HCT116 (cell line): ENCODE measurements at regions not wholly inside any gene's neighbourhood (a gene's known extent, or its start where the extent isn't known, plus 50 kb on each side); places are given as distances from the start of the nearest gene placed in this dataset.

Experiments used
- ATAC-seq: fragments of 200-7000 bp; cut with Tn5 transposase; 2 replicates; pipeline ENCODE4 v1.9.1; 2020; ENCODE audit warnings: mild to moderate bottlenecking, moderate library complexity
- BruUV-seq: library from RNA; stranded (reverse); fragments of 400-500 nt; replicated peaks from 2 replicates; lab custom pipeline; 2021; lab: Mats Ljungman, UMichigan
- CTCF ChIA-PET: fragments of 300-600 bp; sonication (Branson Sonifier 250); formaldehyde crosslinking; loops from one replicate; lab custom pipeline; 2021; ENCODE audit warnings: antibody characterized with exemption; lab: Charles Lee
- POLR2A ChIA-PET: fragments of 300-600, 350-600 bp; sonication (Branson Sonifier 250); formaldehyde crosslinking; loops from one replicate; lab custom pipeline; 2021; ENCODE audit warnings: antibody characterized with exemption; lab: Charles Lee
- RAD21 ChIA-PET, 2 experiments: fragments of 300-600 bp; sonication (Branson Sonifier 250); formaldehyde crosslinking; loops; one replicate each; lab custom pipeline; 2023; ENCODE audit warnings: low total read pairs in 2 of 2; ENCODE audit not compliant: uncharacterized antibody in 2 of 2, unreplicated experiment in 2 of 2, low non-redundant PET in 1 of 2; lab: Charles Lee
- DNase-seq: peaks from one replicate; pipeline ENCODE4 v3.0.0-alpha.2; 2010; ENCODE audit warnings: low read depth, low spot score
- H2AFZ ChIP-seq: fragments of 200-600 bp; shearing (Covaris generic), sonication (generic); 2 replicates; pipeline ENCODE4 v1.6.1; 2017; ENCODE audit warnings: low read depth, mixed run types, mixed read lengths, antibody characterized with exemption, low read length; ENCODE audit not compliant: poor library complexity, severe bottlenecking
- H3K27ac ChIP-seq: 2 replicates; pipeline ENCODE4 v1.5.1; 2012; ENCODE audit warnings: low read depth, low read length
- H3K27me3 ChIP-seq: fragments of 200-600 bp; sonication (generic); 2 replicates; pipeline ENCODE4 v1.6.1; 2016; ENCODE audit warnings: mixed run types, low read length, mixed read lengths; ENCODE audit not compliant: insufficient read depth
- H3K36me3 ChIP-seq, 2 experiments: fragments of 200-500 bp in 1 of 2; fragments of 200-600 bp in 1 of 2; sonication (Bioruptor generic) in 1 of 2; sonication (generic) in 1 of 2; 2 replicates each; pipeline versions ENCODE4 v1.5.1 to v1.6.1; 2014 to 2016; ENCODE audit warnings: low read length in 2 of 2, inconsistent platforms in 1 of 2, mixed read lengths in 1 of 2, mixed run types in 1 of 2; ENCODE audit not compliant: insufficient read depth in 2 of 2, control insufficient read depth in 1 of 2
- H3K4me1 ChIP-seq, 2 experiments: fragments of 200-600 bp in 1 of 2; sonication (generic) in 1 of 2; 2 replicates each; pipeline versions ENCODE4 v1.5.1 to v1.6.1; 2012 to 2017; ENCODE audit warnings: low read length in 2 of 2, inconsistent platforms in 1 of 2, mild to moderate bottlenecking in 1 of 2, mixed read lengths in 1 of 2, mixed run types in 1 of 2, moderate library complexity in 1 of 2; ENCODE audit not compliant: insufficient read depth in 2 of 2, control insufficient read depth in 1 of 2
- H3K4me2 ChIP-seq: fragments of 200-600 bp; sonication (generic); 2 replicates; pipeline ENCODE4 v1.6.1; 2017; ENCODE audit warnings: mixed run types, low read length, mixed read lengths
- H3K4me3 ChIP-seq, 2 experiments: fragments of 200-600 bp in 1 of 2; sonication (generic) in 1 of 2; replicated peaks in 1 of 2; 2 replicates each; pipeline ENCODE4 v1.5.1; 2011 to 2016; ENCODE audit warnings: low read length in 2 of 2, control low read depth in 1 of 2, low read depth in 1 of 2, mild to moderate bottlenecking in 1 of 2, mixed read lengths in 1 of 2, mixed run types in 1 of 2
- H3K79me2 ChIP-seq: fragments of 200-600 bp; sonication (generic); 2 replicates; pipeline ENCODE4 v1.6.1; 2017; ENCODE audit warnings: mild to moderate bottlenecking, mixed run types, low read length, moderate library complexity, mixed read lengths; ENCODE audit not compliant: insufficient read depth
- H3K9ac ChIP-seq: fragments of 200-600 bp; sonication (generic); 2 replicates; pipeline ENCODE4 v1.6.1; 2016; ENCODE audit warnings: low read length, mixed read lengths
- H3K9me2 ChIP-seq: fragments of 200-600 bp; sonication (generic), shearing (Covaris generic); 2 replicates; pipeline ENCODE4 v1.6.1; 2017; ENCODE audit warnings: mixed run types, mild to moderate bottlenecking, moderate library complexity; ENCODE audit not compliant: insufficient read depth
- H3K9me3 ChIP-seq, 2 experiments: fragments of 200-500 bp in 1 of 2; fragments of 200-600 bp in 1 of 2; sonication (Bioruptor generic) in 1 of 2; sonication (generic) in 1 of 2; 2 replicates each; pipeline ENCODE4 v1.6.1; 2014 to 2017; ENCODE audit warnings: low read length in 2 of 2, mixed read lengths in 2 of 2, inconsistent platforms in 1 of 2, low read depth in 1 of 2, mild to moderate bottlenecking in 1 of 2, mixed run types in 1 of 2, moderate library complexity in 1 of 2; ENCODE audit not compliant: control insufficient read depth in 1 of 2, insufficient read depth in 1 of 2
- H4K20me1 ChIP-seq: fragments of 200-600 bp; sonication (generic), shearing (Covaris generic); 2 replicates; pipeline ENCODE4 v1.6.1; 2017; ENCODE audit warnings: mixed run types, mild to moderate bottlenecking, moderate library complexity; ENCODE audit not compliant: insufficient read depth
- CEBPB ChIP-seq: IDR thresholded peaks from 2 replicates; pipeline ENCODE4 v1.6.1; 2012; ENCODE audit warnings: low read depth
- EGR1 ChIP-seq: IDR thresholded peaks from 2 replicates; pipeline ENCODE4 v1.6.1; 2012; ENCODE audit warnings: low read depth
- ELF1 ChIP-seq: IDR thresholded peaks from 2 replicates; pipeline ENCODE4 v1.6.1; 2012; ENCODE audit warnings: low read depth, borderline replicate concordance
- EZH2phosphoT487 ChIP-seq: fragments of 200-600 bp; IDR thresholded peaks from 2 replicates; pipeline ENCODE4 v1.6.1; 2018; ENCODE audit warnings: antibody characterized with exemption, borderline replicate concordance
- FOSL1 ChIP-seq: IDR thresholded peaks from 2 replicates; pipeline ENCODE4 v1.6.1; 2012; ENCODE audit warnings: low read depth
- JUND ChIP-seq: IDR thresholded peaks from 2 replicates; pipeline ENCODE4 v1.6.1; 2012
- POLR2AphosphoS5 ChIP-seq: IDR thresholded peaks from 2 replicates; pipeline ENCODE4 v1.6.1; 2011; ENCODE audit warnings: mild to moderate bottlenecking, low read depth, low read length, moderate library complexity
- SIN3A ChIP-seq: IDR thresholded peaks from 2 replicates; pipeline ENCODE4 v1.6.1; 2012; ENCODE audit warnings: low read depth
- SP1 ChIP-seq: IDR thresholded peaks from 2 replicates; pipeline ENCODE4 v1.6.1; 2012; ENCODE audit warnings: low read depth
- SRF ChIP-seq: IDR thresholded peaks from 2 replicates; pipeline ENCODE4 v1.6.1; 2012; ENCODE audit warnings: low read depth
- TCF7L2 ChIP-seq: IDR thresholded peaks from 2 replicates; pipeline ENCODE4 v1.7.0; 2011; ENCODE audit warnings: borderline replicate concordance, inconsistent platforms; ENCODE audit not compliant: insufficient read depth, insufficient read length; ENCODE audit errors: extremely low read depth
- YY1 ChIP-seq: IDR thresholded peaks from 2 replicates; pipeline ENCODE4 v1.6.1; 2011; ENCODE audit warnings: low read length, low read depth, moderate library complexity, mild to moderate bottlenecking; ENCODE audit not compliant: insufficient replicate concordance; ENCODE audit errors: extremely low read depth
- ZFX ChIP-seq: fragments of 450-650 bp; IDR thresholded peaks from 2 replicates; pipeline ENCODE4 v1.6.1; 2017
- ZNF274 ChIP-seq: fragments of 200-500 bp; sonication (Bioruptor generic); IDR thresholded peaks from 2 replicates; pipeline ENCODE4 v1.6.1; 2014; ENCODE audit warnings: mild to moderate bottlenecking, low read depth, low read length, inconsistent platforms
- intact Hi-C: fragments of 100-400 bp; cut with micrococcal nuclease; formaldehyde crosslinking; loops from 2 replicates; pipeline ENCODE4 v1.10.0; 2022
- TF ChIP-seq, protein P1 (sequence below): IDR thresholded peaks from 2 replicates; pipeline ENCODE4 v1.6.1; 2012; ENCODE audit warnings: low read depth
- TF ChIP-seq, protein P2 (sequence below): IDR thresholded peaks from 2 replicates; pipeline ENCODE4 v1.6.1; 2012
- TF ChIP-seq, protein P3 (sequence below), 3 experiments: fragments of 200-600 bp in 1 of 3; sonication (generic) in 1 of 3; IDR thresholded peaks in 2 of 3; conservative IDR thresholded peaks in 1 of 3; 2 replicates each; pipeline ENCODE4 v1.5.1; 2012 to 2017; ENCODE audit warnings: low read depth in 2 of 3, low read length in 2 of 3, antibody characterized with exemption in 1 of 3, borderline replicate concordance in 1 of 3, control low read depth in 1 of 3, mild to moderate bottlenecking in 1 of 3, mixed read lengths in 1 of 3, mixed run types in 1 of 3, moderate library complexity in 1 of 3; ENCODE audit not compliant: insufficient read depth in 1 of 3
- TF ChIP-seq, protein P4 (sequence below): IDR thresholded peaks from 2 replicates; pipeline ENCODE4 v1.6.1; 2012
- TF ChIP-seq, protein P5 (sequence below): IDR thresholded peaks from 2 replicates; pipeline ENCODE4 v1.6.1; 2011; ENCODE audit warnings: mild to moderate bottlenecking, low read length, moderate library complexity; ENCODE audit not compliant: insufficient replicate concordance; ENCODE audit errors: extremely low read depth

DNA sequence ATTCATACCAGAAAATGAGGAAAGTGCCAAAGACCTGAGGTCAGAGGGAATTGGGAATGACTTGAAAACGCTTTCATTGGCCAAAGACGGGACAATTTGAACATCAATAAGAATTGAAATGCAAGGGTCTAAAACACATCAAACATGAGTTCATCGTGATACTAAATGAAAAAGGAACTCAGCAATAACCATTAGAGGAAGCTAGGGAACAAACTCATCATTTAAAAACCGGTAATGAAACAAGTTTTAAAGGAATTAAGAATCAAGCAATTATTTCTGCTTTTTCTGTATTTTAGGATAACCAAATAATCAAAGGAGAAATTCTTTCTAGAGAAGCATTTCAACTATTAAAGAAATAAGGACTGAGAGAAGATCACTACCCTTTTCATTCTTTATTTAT lies 303.1 kb downstream of the ARHGAP12 start:
- Histone ChIP-seq H3K9me2 (no peaks in the 10 kb centered on the region), H3K27me3 (no peaks in the 10 kb centered on the region), H3K4me3 (no peak overlapping the region), H3K36me3 (no peaks in the 10 kb centered on the region)
- POLR2A ChIA-PET, result no interaction called here
- BruUV-seq, result no TSS peak
- TF ChIP-seq ELF1, result no peak
- TF ChIP-seq SIN3A, result no peak
- TF ChIP-seq, protein P1, sequence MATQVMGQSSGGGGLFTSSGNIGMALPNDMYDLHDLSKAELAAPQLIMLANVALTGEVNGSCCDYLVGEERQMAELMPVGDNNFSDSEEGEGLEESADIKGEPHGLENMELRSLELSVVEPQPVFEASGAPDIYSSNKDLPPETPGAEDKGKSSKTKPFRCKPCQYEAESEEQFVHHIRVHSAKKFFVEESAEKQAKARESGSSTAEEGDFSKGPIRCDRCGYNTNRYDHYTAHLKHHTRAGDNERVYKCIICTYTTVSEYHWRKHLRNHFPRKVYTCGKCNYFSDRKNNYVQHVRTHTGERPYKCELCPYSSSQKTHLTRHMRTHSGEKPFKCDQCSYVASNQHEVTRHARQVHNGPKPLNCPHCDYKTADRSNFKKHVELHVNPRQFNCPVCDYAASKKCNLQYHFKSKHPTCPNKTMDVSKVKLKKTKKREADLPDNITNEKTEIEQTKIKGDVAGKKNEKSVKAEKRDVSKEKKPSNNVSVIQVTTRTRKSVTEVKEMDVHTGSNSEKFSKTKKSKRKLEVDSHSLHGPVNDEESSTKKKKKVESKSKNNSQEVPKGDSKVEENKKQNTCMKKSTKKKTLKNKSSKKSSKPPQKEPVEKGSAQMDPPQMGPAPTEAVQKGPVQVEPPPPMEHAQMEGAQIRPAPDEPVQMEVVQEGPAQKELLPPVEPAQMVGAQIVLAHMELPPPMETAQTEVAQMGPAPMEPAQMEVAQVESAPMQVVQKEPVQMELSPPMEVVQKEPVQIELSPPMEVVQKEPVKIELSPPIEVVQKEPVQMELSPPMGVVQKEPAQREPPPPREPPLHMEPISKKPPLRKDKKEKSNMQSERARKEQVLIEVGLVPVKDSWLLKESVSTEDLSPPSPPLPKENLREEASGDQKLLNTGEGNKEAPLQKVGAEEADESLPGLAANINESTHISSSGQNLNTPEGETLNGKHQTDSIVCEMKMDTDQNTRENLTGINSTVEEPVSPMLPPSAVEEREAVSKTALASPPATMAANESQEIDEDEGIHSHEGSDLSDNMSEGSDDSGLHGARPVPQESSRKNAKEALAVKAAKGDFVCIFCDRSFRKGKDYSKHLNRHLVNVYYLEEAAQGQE, result no peak
- TF ChIP-seq, protein P2, sequence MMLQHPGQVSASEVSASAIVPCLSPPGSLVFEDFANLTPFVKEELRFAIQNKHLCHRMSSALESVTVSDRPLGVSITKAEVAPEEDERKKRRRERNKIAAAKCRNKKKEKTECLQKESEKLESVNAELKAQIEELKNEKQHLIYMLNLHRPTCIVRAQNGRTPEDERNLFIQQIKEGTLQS, result no peak
- no peak for TF ChIP-seq FOSL1
- no peak for TF ChIP-seq TCF7L2
- TF ChIP-seq ZFX, result no peak
- TF ChIP-seq CEBPB, result no peak
- no peak for TF ChIP-seq SP1
- TF ChIP-seq ZNF274, result no peak
- TF ChIP-seq EGR1, result no peak
- TF ChIP-seq, protein P3, sequence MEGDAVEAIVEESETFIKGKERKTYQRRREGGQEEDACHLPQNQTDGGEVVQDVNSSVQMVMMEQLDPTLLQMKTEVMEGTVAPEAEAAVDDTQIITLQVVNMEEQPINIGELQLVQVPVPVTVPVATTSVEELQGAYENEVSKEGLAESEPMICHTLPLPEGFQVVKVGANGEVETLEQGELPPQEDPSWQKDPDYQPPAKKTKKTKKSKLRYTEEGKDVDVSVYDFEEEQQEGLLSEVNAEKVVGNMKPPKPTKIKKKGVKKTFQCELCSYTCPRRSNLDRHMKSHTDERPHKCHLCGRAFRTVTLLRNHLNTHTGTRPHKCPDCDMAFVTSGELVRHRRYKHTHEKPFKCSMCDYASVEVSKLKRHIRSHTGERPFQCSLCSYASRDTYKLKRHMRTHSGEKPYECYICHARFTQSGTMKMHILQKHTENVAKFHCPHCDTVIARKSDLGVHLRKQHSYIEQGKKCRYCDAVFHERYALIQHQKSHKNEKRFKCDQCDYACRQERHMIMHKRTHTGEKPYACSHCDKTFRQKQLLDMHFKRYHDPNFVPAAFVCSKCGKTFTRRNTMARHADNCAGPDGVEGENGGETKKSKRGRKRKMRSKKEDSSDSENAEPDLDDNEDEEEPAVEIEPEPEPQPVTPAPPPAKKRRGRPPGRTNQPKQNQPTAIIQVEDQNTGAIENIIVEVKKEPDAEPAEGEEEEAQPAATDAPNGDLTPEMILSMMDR (IDR thresholded peaks at IDR 0.05 in 2 of 3, conservative IDR thresholded peaks at IDR 0.05 in 1 of 3; ENCODE audit: borderline replicate concordance in 1 of 3, insufficient read depth in 1 of 3, low read depth in 2 of 3, low read length in 2 of 3), result no peak
- TF ChIP-seq, protein P4, sequence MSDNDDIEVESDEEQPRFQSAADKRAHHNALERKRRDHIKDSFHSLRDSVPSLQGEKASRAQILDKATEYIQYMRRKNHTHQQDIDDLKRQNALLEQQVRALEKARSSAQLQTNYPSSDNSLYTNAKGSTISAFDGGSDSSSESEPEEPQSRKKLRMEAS, result no peak
- TF ChIP-seq YY1, result no peak
- no peak for TF ChIP-seq POLR2AphosphoS5
- TF ChIP-seq, protein P5, sequence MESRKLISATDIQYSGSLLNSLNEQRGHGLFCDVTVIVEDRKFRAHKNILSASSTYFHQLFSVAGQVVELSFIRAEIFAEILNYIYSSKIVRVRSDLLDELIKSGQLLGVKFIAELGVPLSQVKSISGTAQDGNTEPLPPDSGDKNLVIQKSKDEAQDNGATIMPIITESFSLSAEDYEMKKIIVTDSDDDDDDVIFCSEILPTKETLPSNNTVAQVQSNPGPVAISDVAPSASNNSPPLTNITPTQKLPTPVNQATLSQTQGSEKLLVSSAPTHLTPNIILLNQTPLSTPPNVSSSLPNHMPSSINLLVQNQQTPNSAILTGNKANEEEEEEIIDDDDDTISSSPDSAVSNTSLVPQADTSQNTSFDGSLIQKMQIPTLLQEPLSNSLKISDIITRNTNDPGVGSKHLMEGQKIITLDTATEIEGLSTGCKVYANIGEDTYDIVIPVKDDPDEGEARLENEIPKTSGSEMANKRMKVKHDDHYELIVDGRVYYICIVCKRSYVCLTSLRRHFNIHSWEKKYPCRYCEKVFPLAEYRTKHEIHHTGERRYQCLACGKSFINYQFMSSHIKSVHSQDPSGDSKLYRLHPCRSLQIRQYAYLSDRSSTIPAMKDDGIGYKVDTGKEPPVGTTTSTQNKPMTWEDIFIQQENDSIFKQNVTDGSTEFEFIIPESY, result no peak
- TF ChIP-seq SRF, result no peak
- TF ChIP-seq EZH2phosphoT487, result no peak
- no peak for TF ChIP-seq JUND
- TF ChIP-seq, all 23 proteins: peak for 0
- no peaks in the 10 kb centered on the region for H3K9me3 ChIP-seq
- CTCF ChIA-PET, result no interaction called here
- no peak for ATAC-seq
- no peak for DNase-seq
- no peak overlapping the region for H3K9ac ChIP-seq
- H3K27ac ChIP-seq, result no peak overlapping the region
- no peak overlapping the region for H2AFZ ChIP-seq
- H3K4me2 ChIP-seq, result no peak overlapping the region
- peaks cover 0 to 5% of the 10 kb centered on the region in 2 experiments; a peak in 2 of 4 replicates for H3K4me1 ChIP-seq
- no peaks in the 10 kb centered on the region for H4K20me1 ChIP-seq
- RAD21 ChIA-PET, result interaction anchor here in 1 of 2 experiments (0.6 kb wide), 1 partner anchor 20 kb away, joined by 3 read pairs; no protein-coding TSS in a partner anchor
- no peaks in the 10 kb centered on the region for H3K79me2 ChIP-seq
- intact Hi-C loops, result no loop called here
